ENCODE measurements at regions not wholly inside any gene's neighbourhood (a gene's known extent, or its start where the extent isn't known, plus 50 kb on each side); places are given as distances from the start of the nearest gene placed in this dataset.

DNA sequence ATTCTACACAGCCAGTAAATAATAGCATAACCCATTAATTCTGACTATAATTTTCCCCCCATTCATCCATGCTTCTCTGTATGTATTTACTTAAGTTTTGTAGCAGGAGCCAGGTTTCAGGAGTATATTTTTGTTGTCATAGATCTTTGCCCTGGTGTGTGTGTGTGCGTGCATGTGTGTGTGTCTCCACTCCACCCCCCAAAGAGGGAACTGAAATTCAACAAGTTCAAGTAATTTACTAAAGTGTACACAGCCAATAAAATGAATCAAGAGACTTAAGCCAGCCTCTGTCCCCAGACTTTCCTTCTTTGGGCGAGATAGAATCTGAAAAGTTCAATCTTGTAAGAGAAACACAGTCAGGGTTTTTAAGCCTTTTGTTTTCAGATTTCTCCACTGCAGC lies 792.0 kb downstream of the MED13L start:
- Histone ChIP-seq H3K4me2 (ENCODE audit: low read depth, low read length, poor library complexity, severe bottlenecking) (no peak overlapping the region), H3K27ac (ENCODE audit: low read length) (no peak overlapping the region), H4K20me1 (ENCODE audit: insufficient read depth, low read depth, low read length) (no peaks in the 10 kb centered on the region), H3K4me3 (ENCODE audit: low read length) (no peak overlapping the region), H3K79me2 (ENCODE audit: low read length) (no peaks in the 10 kb centered on the region), H3K9ac (ENCODE audit: low read length) (no peak overlapping the region), H3K27me3 (ENCODE audit: low read length) (no peaks in the 10 kb centered on the region), H3K9me3 (ENCODE audit: low read length) (no peaks in the 10 kb centered on the region), H2AFZ (ENCODE audit: low read length) (no peak overlapping the region), H3K4me1 (ENCODE audit: low read length) (no peaks in the 10 kb centered on the region), H3K36me3 (ENCODE audit: insufficient read depth, low read length) (no peaks in the 10 kb centered on the region), H3K9me2 (replicated peaks; ENCODE audit: insufficient read depth, low read length) (no peaks in the 10 kb centered on the region)
- DNase-seq: no peak

DNA sequence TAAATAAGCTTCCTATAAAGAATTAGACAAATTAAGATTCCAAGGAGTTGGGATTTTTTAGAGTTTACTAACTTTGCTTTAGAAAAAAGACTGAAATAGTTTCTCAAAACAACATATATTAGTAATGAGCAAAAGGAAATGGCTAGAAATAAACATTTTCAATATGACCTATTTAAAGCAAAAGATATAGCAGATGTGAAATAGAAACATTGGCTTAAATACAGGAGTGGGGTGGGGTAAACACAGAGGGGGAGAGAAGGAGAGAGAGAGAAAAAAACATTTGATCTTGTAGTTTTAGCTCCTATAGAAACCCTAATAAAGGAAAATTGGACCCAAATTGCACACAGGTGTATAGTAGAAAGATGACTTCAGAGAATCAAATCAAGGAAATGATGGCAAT lies 794.5 kb downstream of the MED13L start:
- H3K9me2 ChIP-seq (replicated peaks; ENCODE audit: insufficient read depth, low read length): no peaks in the 10 kb centered on the region
- H3K4me3 ChIP-seq (ENCODE audit: low read length): no peak overlapping the region
- H3K9ac ChIP-seq (ENCODE audit: low read length): no peak overlapping the region
- no peaks in the 10 kb centered on the region for H3K4me1 ChIP-seq (ENCODE audit: low read length)
- H3K27me3 ChIP-seq (ENCODE audit: low read length): no peaks in the 10 kb centered on the region
- H3K36me3 ChIP-seq (ENCODE audit: insufficient read depth, low read length): no peaks in the 10 kb centered on the region
- no peak overlapping the region for H3K4me2 ChIP-seq (ENCODE audit: low read depth, low read length, poor library complexity, severe bottlenecking)
- no peak for DNase-seq
- H3K27ac ChIP-seq (ENCODE audit: low read length): no peak overlapping the region
- H3K9me3 ChIP-seq (ENCODE audit: low read length): no peaks in the 10 kb centered on the region
- no peak overlapping the region for H2AFZ ChIP-seq (ENCODE audit: low read length)
- no peaks in the 10 kb centered on the region for H4K20me1 ChIP-seq (ENCODE audit: insufficient read depth, low read depth, low read length)
- H3K79me2 ChIP-seq (ENCODE audit: low read length): no peaks in the 10 kb centered on the region

DNA sequence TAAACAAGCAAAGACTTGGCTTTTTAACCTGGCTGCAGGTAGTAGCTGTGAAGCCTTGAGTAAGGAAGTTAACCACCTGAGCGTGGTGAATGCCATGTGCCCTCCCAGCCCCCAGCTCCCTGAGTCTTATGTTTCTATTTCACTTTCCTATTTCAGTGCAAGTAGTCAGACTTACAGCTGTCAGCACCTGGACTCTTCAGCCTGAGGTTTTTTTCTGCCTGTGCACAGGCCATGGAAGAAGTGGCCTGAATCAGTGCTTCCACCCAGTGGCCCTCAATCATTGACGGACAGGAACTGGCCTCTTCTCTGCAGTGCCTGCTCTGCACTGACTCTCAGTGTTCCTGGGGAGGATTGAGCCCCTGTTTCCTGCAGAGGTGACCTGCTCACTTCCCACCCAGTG lies 796.4 kb downstream of the MED13L start:
- no peak for DNase-seq
- Histone ChIP-seq H3K4me2 (ENCODE audit: low read depth, low read length, poor library complexity, severe bottlenecking) (no peak overlapping the region), H3K9me3 (ENCODE audit: low read length) (no peaks in the 10 kb centered on the region; the same call in 1 of the 2 replicates), H3K79me2 (ENCODE audit: low read length) (no peaks in the 10 kb centered on the region), H3K27me3 (ENCODE audit: low read length) (no peaks in the 10 kb centered on the region), H3K9ac (ENCODE audit: low read length) (no peak overlapping the region), H3K4me1 (ENCODE audit: low read length) (no peaks in the 10 kb centered on the region), H3K36me3 (ENCODE audit: insufficient read depth, low read length) (no peaks in the 10 kb centered on the region), H4K20me1 (ENCODE audit: insufficient read depth, low read depth, low read length) (no peaks in the 10 kb centered on the region), H3K9me2 (replicated peaks; ENCODE audit: insufficient read depth, low read length) (no peaks in the 10 kb centered on the region), H3K27ac (ENCODE audit: low read length) (no peak overlapping the region), H2AFZ (ENCODE audit: low read length) (no peak overlapping the region), H3K4me3 (ENCODE audit: low read length) (no peak overlapping the region)

DNA sequence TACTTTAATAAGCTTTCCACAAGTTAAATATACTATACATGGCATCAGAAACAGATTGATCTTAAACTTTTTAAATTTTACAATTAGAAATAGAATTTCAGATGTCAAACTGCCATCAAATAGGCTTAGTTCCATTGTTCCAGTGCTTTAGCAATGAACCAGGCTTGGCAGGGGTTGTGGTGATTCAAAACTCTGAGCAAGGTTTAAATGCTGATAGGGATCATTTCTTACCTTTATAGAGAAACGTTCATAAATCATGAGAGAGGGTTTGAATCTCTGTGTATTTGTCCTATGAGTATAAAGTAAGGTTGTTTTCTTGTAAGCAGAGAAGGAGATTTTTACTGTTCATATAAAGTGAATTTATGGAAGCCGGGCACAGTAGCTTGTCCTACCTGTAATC lies 794.5 kb upstream of the TBX3 start:
- Histone ChIP-seq H3K9me3 (ENCODE audit: low read length) (no peaks in the 10 kb centered on the region; the same call in 1 of the 2 replicates), H4K20me1 (ENCODE audit: insufficient read depth, low read depth, low read length) (no peaks in the 10 kb centered on the region), H3K9me2 (replicated peaks; ENCODE audit: insufficient read depth, low read length) (no peaks in the 10 kb centered on the region), H2AFZ (ENCODE audit: low read length) (no peak overlapping the region), H3K27me3 (ENCODE audit: low read length) (no peaks in the 10 kb centered on the region), H3K9ac (ENCODE audit: low read length) (no peak overlapping the region), H3K79me2 (ENCODE audit: low read length) (no peaks in the 10 kb centered on the region), H3K36me3 (ENCODE audit: insufficient read depth, low read length) (no peaks in the 10 kb centered on the region), H3K27ac (ENCODE audit: low read length) (no peak overlapping the region), H3K4me2 (ENCODE audit: low read depth, low read length, poor library complexity, severe bottlenecking) (no peak overlapping the region), H3K4me3 (ENCODE audit: low read length) (no peak overlapping the region), H3K4me1 (ENCODE audit: low read length) (no peaks in the 10 kb centered on the region)
- DNase-seq: no peak

DNA sequence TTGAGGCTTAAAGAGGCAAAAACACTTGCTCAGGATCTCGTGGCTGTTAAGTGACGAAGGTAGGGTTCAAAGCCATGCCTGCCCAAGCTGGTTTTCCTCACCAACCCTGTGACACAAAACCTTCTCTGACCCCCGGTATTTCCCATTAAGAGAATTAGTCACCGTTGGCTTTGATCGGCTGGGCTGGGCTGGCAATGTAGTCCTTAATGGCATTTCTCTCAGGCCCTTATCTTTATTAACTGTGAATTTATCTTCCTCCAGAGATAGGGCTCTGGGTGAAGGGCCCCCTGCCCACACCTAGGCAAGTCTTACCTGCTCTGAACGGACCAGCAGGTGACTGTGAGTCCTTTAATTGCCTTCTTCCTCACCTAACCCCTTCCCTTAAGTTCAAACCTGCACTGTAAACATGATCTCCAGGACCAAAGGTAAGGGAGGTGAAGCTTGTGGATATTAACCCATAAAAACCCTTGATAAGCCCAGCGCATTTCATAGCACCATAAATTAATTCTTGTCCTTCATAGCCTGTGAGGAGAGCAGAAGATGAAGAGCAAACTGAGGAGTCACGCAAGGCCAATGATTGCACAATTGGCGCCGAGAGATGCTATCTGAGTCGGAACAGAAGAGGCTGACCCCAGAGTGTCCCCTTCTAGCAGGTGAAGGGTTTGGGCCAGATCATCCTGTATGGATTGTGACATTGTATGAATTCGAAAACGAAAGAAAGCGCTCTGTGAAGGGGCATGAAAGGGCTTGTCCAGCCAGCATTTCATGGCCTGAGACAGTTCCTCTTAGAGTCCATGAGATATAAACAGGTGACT lies 790.8 kb upstream of the TBX3 start:
- Histone ChIP-seq H3K79me2 (ENCODE audit: low read length) (no peaks in the 10 kb centered on the region), H3K4me2 (ENCODE audit: low read depth, low read length, poor library complexity, severe bottlenecking) (no peak overlapping the region)
- no peak for DNase-seq

DNA sequence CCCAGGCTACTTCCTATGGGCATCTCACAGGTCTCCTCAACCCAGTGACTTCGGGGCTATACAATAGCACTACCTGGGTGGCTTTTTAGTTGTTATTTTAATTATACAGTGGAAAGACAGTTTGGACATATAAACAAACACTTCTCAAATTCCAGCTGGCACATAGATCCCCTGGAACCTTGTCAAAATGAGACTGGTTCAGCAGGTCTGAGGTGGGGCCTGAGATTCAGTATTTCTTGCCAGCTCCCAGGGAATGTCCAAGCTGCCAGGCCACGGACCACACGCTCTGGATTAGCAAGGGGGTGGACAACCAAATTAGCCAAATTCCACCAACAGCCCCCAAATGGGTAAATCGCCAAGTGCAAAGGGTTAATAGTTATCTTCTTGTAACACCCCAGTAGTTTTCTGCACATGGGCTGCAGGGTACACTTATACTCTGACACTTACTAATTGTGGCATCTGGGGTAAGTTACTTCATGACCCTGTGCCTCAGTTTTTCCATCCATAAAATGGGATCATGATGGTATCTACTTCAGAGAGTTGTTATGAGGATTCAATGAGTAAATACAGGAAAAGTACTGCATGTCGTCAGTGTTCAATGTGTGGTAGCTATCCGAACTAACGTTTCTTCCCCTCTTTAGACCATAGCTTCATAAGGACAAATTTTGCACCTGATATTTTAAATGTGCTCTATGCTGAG lies 789.4 kb upstream of the TBX3 start:
- H3K4me2 ChIP-seq (ENCODE audit: low read depth, low read length, poor library complexity, severe bottlenecking): no peak overlapping the region
- H3K9me2 ChIP-seq (replicated peaks; ENCODE audit: insufficient read depth, low read length): no peaks in the 10 kb centered on the region
- no peak overlapping the region for H3K4me3 ChIP-seq (ENCODE audit: low read length)
- no peak overlapping the region for H3K9ac ChIP-seq (ENCODE audit: low read length)
- H3K27ac ChIP-seq (ENCODE audit: low read length): no peak overlapping the region
- no peak for DNase-seq
- no peaks in the 10 kb centered on the region; the same call in none of the 2 replicates for H3K9me3 ChIP-seq (ENCODE audit: low read length)
- no peaks in the 10 kb centered on the region for H4K20me1 ChIP-seq (ENCODE audit: insufficient read depth, low read depth, low read length)
- H3K79me2 ChIP-seq (ENCODE audit: low read length): no peaks in the 10 kb centered on the region
- H3K27me3 ChIP-seq (ENCODE audit: low read length): no peaks in the 10 kb centered on the region
- H3K4me1 ChIP-seq (ENCODE audit: low read length): no peaks in the 10 kb centered on the region
- H2AFZ ChIP-seq (ENCODE audit: low read length): no peak overlapping the region
- no peaks in the 10 kb centered on the region for H3K36me3 ChIP-seq (ENCODE audit: insufficient read depth, low read length)

More for the DNA sequence above, 790.8 kb upstream of the TBX3 start:
- no peaks in the 10 kb centered on the region; the same call in 1 of the 2 replicates for H3K9me3 ChIP-seq (ENCODE audit: low read length)
- H3K36me3 ChIP-seq (ENCODE audit: insufficient read depth, low read length): no peaks in the 10 kb centered on the region
- no peaks in the 10 kb centered on the region for H3K27me3 ChIP-seq (ENCODE audit: low read length)
- H4K20me1 ChIP-seq (ENCODE audit: insufficient read depth, low read depth, low read length): no peaks in the 10 kb centered on the region
- H3K9ac ChIP-seq (ENCODE audit: low read length): no peak overlapping the region
- no peaks in the 10 kb centered on the region for H3K4me1 ChIP-seq (ENCODE audit: low read length)
- H3K4me3 ChIP-seq (ENCODE audit: low read length): no peak overlapping the region
- H2AFZ ChIP-seq (ENCODE audit: low read length): no peak overlapping the region
- no peak overlapping the region for H3K27ac ChIP-seq (ENCODE audit: low read length)
- H3K9me2 ChIP-seq (replicated peaks; ENCODE audit: insufficient read depth, low read length): no peaks in the 10 kb centered on the region

DNA sequence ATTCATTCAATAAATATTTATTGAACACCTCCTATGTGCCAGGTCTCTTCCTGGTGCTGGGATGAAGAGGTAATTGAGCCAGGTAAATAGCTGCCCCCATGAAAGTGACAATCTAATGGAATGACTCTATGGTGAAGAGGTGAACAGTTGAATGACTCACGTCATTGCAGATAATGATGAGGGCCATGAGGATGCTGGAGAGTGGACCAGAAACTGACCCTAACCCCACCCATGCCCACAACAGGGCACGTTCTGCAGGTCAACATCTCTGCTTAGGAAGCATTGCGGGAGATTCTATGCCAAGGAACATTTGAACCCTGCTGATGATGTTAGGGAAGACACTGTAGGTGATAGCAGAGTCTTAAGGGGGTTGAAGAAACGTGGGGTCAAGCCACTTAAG lies 788.9 kb upstream of the TBX3 start:
- Histone ChIP-seq H3K9me2 (replicated peaks; ENCODE audit: insufficient read depth, low read length) (no peaks in the 10 kb centered on the region), H3K79me2 (ENCODE audit: low read length) (no peaks in the 10 kb centered on the region), H4K20me1 (ENCODE audit: insufficient read depth, low read depth, low read length) (no peaks in the 10 kb centered on the region), H3K4me3 (ENCODE audit: low read length) (no peak overlapping the region), H3K27ac (ENCODE audit: low read length) (no peak overlapping the region), H2AFZ (ENCODE audit: low read length) (no peak overlapping the region), H3K4me2 (ENCODE audit: low read depth, low read length, poor library complexity, severe bottlenecking) (no peak overlapping the region), H3K9ac (ENCODE audit: low read length) (no peak overlapping the region), H3K36me3 (ENCODE audit: insufficient read depth, low read length) (no peaks in the 10 kb centered on the region), H3K9me3 (ENCODE audit: low read length) (no peaks in the 10 kb centered on the region; the same call in none of the 2 replicates), H3K27me3 (ENCODE audit: low read length) (no peaks in the 10 kb centered on the region), H3K4me1 (ENCODE audit: low read length) (no peaks in the 10 kb centered on the region)
- DNase-seq: no peak

DNA sequence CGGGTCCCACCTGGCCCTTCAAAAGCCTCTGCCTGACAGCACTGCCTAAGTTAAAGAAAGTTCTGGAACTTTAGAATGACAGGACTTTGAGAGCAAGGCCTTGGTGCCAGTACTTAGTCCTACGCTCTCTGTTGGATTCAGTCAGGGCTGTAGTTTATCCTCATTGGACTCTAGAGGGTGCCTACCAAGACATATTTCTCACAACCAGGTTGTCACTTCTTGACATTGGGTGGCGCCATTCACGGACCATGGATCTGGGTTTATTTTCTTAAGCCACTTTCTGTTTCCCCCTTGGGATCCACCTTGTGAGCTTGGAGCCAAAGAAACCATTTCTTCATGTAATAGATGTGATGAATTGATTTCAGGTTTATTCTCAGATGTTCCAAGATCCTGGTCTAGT lies 787.0 kb upstream of the TBX3 start:
- Histone ChIP-seq H3K4me2 (ENCODE audit: low read depth, low read length, poor library complexity, severe bottlenecking) (no peak overlapping the region), H3K79me2 (ENCODE audit: low read length) (no peaks in the 10 kb centered on the region), H3K9me3 (ENCODE audit: low read length) (no peaks in the 10 kb centered on the region; the same call in 1 of the 2 replicates), H3K36me3 (ENCODE audit: insufficient read depth, low read length) (no peaks in the 10 kb centered on the region), H3K27ac (ENCODE audit: low read length) (no peak overlapping the region), H2AFZ (ENCODE audit: low read length) (no peak overlapping the region), H3K27me3 (ENCODE audit: low read length) (no peaks in the 10 kb centered on the region), H4K20me1 (ENCODE audit: insufficient read depth, low read depth, low read length) (no peaks in the 10 kb centered on the region), H3K4me3 (ENCODE audit: low read length) (no peak overlapping the region), H3K4me1 (ENCODE audit: low read length) (no peaks in the 10 kb centered on the region), H3K9me2 (replicated peaks; ENCODE audit: insufficient read depth, low read length) (no peaks in the 10 kb centered on the region), H3K9ac (ENCODE audit: low read length) (no peak overlapping the region)
- DNase-seq: no peak

Measured in Karpas-422 (cell line).